HEK293 (cell line): ENCODE measurements at regions not wholly inside any gene's neighbourhood (a gene's known extent, or its start where the extent isn't known, plus 50 kb on each side); places are given as distances from the start of the nearest gene placed in this dataset.

Experiments
- CTCF ChIA-PET: fragments of 350-600 bp; formaldehyde crosslinking; extraction: SDS; loops from one replicate; lab custom pipeline; 2021; ENCODE audit warnings: antibody characterized with exemption; lab: Yijun Ruan, JAX
- POLR2A ChIA-PET: fragments of 300-600 bp; formaldehyde crosslinking; extraction: SDS; loops from one replicate; lab custom pipeline; 2020; ENCODE audit warnings: antibody characterized with exemption, inconsistent platforms; lab: Yijun Ruan, JAX
- H3K27ac ChIP-seq: fragments of 200-500 bp; sonication (Bioruptor generic); 2 replicates; pipeline ENCODE4 v1.5.1; 2014; ENCODE audit warnings: low read depth, low read length, control low read depth, inconsistent platforms; ENCODE audit errors: extremely low read depth
- H3K36me3 ChIP-seq, 2 experiments: fragments of 200-500 bp in 1 of 2; sonication (Bioruptor generic) in 1 of 2; 1 replicate in 1 of 2; 2 replicates in 1 of 2; pipeline ENCODE4 v1.5.1; 2014 to 2017; ENCODE audit warnings: inconsistent platforms in 2 of 2, low read length in 2 of 2; ENCODE audit not compliant: control insufficient read depth in 2 of 2, insufficient read depth in 1 of 2
- H3K4me1 ChIP-seq: fragments of 200-500 bp; sonication (Bioruptor generic); 2 replicates; pipeline ENCODE4 v1.5.1; 2014; ENCODE audit warnings: mild to moderate bottlenecking, low read length, inconsistent platforms; ENCODE audit not compliant: control insufficient read depth, insufficient read depth
- H3K4me3 ChIP-seq: 2 replicates; pipeline ENCODE4 v1.5.1; 2011; ENCODE audit warnings: low read depth, mild to moderate bottlenecking, control low read depth, low read length, moderate library complexity
- H3K9me3 ChIP-seq: fragments of 200-500 bp; sonication (Bioruptor generic); 2 replicates; pipeline ENCODE4 v1.5.1; 2014; ENCODE audit warnings: low read depth, low read length, inconsistent platforms; ENCODE audit not compliant: control insufficient read depth, insufficient read depth
- GLI2 ChIP-seq: fragments of 450-650 bp; formaldehyde crosslinking; IDR thresholded peaks from 2 replicates; pipeline ENCODE4; 2017; ENCODE audit warnings: missing biosample characterization, missing genetic modification characterization, low read depth, borderline replicate concordance
- HOXC10 ChIP-seq: sonication (generic); formaldehyde crosslinking; IDR thresholded peaks from 2 replicates; pipeline ENCODE4 v1.8.1; 2023; ENCODE audit warnings: mild to moderate bottlenecking, missing genetic modification reagents
- HOXD13 ChIP-seq: sonication (generic); formaldehyde crosslinking; IDR thresholded peaks from 2 replicates; pipeline ENCODE4 v1.8.0; 2022; ENCODE audit warnings: missing genetic modification reagents, borderline replicate concordance
- KLF16 ChIP-seq: fragments of 450-650 bp; formaldehyde crosslinking; IDR thresholded peaks from 2 replicates; pipeline ENCODE4 v1.5.1; 2017; ENCODE audit warnings: missing biosample characterization, missing genetic modification characterization
- MZF1 ChIP-seq: fragments of 450-650 bp; formaldehyde crosslinking; IDR thresholded peaks from 2 replicates; pipeline ENCODE4 v1.5.1; 2017; ENCODE audit warnings: missing biosample characterization, missing genetic modification characterization, borderline replicate concordance
- PBX3 ChIP-seq: sonication (generic); formaldehyde crosslinking; IDR thresholded peaks from 2 replicates; pipeline ENCODE4 v1.8.1; 2022; ENCODE audit warnings: mild to moderate bottlenecking, moderate library complexity, missing genetic modification reagents
- SALL2 ChIP-seq: fragments of 450-650 bp; formaldehyde crosslinking; IDR thresholded peaks from 2 replicates; pipeline ENCODE4 v1.5.0; 2017; ENCODE audit warnings: missing biosample characterization, mild to moderate bottlenecking, missing genetic modification characterization, borderline replicate concordance
- SP7 ChIP-seq: fragments of 450-650 bp; formaldehyde crosslinking; IDR thresholded peaks from 2 replicates; pipeline ENCODE4 v1.5.1; 2016; ENCODE audit warnings: missing biosample characterization, missing genetic modification characterization
- TCF7L2 ChIP-seq: IDR thresholded peaks from 2 replicates; pipeline ENCODE4 v1.6.1; 2011; ENCODE audit warnings: low read depth, mild to moderate bottlenecking, inconsistent platforms, low read length, moderate library complexity, borderline replicate concordance
- ZBTB26 ChIP-seq: fragments of 450-650 bp; formaldehyde crosslinking; optimal IDR thresholded peaks from 2 replicates; pipeline ENCODE3; 2016; ENCODE audit warnings: missing biosample characterization, mild to moderate bottlenecking, missing genetic modification characterization
- ZBTB6 ChIP-seq: fragments of 450-650 bp; formaldehyde crosslinking; IDR thresholded peaks from 2 replicates; pipeline ENCODE4 v1.5.1; 2017; ENCODE audit warnings: missing biosample characterization, missing genetic modification characterization
- ZFP69B ChIP-seq: fragments of 450-650 bp; formaldehyde crosslinking; IDR thresholded peaks from 2 replicates; pipeline ENCODE4 v1.5.1; 2016; ENCODE audit warnings: missing biosample characterization, missing genetic modification characterization
- ZNF114 ChIP-seq: fragments of 450-650 bp; formaldehyde crosslinking; IDR thresholded peaks from 2 replicates; pipeline ENCODE4 v1.5.0; 2017; ENCODE audit warnings: missing biosample characterization, missing genetic modification characterization
- ZNF132 ChIP-seq: fragments of 450-650 bp; formaldehyde crosslinking; IDR thresholded peaks from 2 replicates; pipeline ENCODE4 v1.5.1; 2017; ENCODE audit warnings: missing biosample characterization, missing genetic modification characterization, borderline replicate concordance
- ZNF133 ChIP-seq: fragments of 450-650 bp; formaldehyde crosslinking; IDR thresholded peaks from 2 replicates; pipeline ENCODE4 v1.5.1; 2016; ENCODE audit warnings: missing biosample characterization, missing genetic modification characterization
- ZNF16 ChIP-seq: fragments of 450-650 bp; formaldehyde crosslinking; IDR thresholded peaks from 2 replicates; pipeline ENCODE4 v1.5.1; 2016; ENCODE audit warnings: low read depth, missing biosample characterization, missing genetic modification characterization
- ZNF211 ChIP-seq: fragments of 450-650 bp; formaldehyde crosslinking; IDR thresholded peaks from 2 replicates; pipeline ENCODE4 v1.5.1; 2016; ENCODE audit warnings: low read depth, missing biosample characterization, missing genetic modification characterization
- ZNF416 ChIP-seq: fragments of 450-650 bp; formaldehyde crosslinking; IDR thresholded peaks from 2 replicates; pipeline ENCODE4 v1.5.1; 2016; ENCODE audit warnings: missing biosample characterization, missing genetic modification characterization
- ZNF561 ChIP-seq: fragments of 450-650 bp; IDR thresholded peaks from 2 replicates; pipeline ENCODE4 v1.5.1; 2018; ENCODE audit warnings: missing biosample characterization, missing genetic modification characterization, borderline replicate concordance
- ZNF791 ChIP-seq: fragments of 450-650 bp; formaldehyde crosslinking; IDR thresholded peaks from 2 replicates; pipeline ENCODE4 v1.5.1; 2016; ENCODE audit warnings: missing biosample characterization, missing genetic modification characterization

GRCh38 chr21:19921211-19921610 is 1077.0 kb upstream of the NCAM2 start:
- H3K36me3 ChIP-seq: no peaks in the 10 kb centered on the region
- no peak for TF ChIP-seq PBX3
- no peak for TF ChIP-seq SP7 (tag by site-specific recombination)
- no peak for TF ChIP-seq ZNF791 (tag by site-specific recombination)
- no peak for TF ChIP-seq ZNF114
- no peak for TF ChIP-seq GLI2 (tag by site-specific recombination)
- TF ChIP-seq TCF7L2: no peak
- no peak for TF ChIP-seq ZNF133
- no peak for TF ChIP-seq ZBTB6 (tag by site-specific recombination)
- no peak for TF ChIP-seq ZFP69B (tag by site-specific recombination)
- TF ChIP-seq, all 188 proteins: peak for 0
- Histone ChIP-seq H3K27ac (no peak overlapping the region), H3K9me3 (no peaks in the 10 kb centered on the region), H3K4me3 (no peak overlapping the region), H3K4me1 (no peaks in the 10 kb centered on the region)
- POLR2A ChIA-PET: no interaction called here
- CTCF ChIA-PET: no interaction called here

- H3K9me3 ChIP-seq: no peaks in the 10 kb centered on the region
- H3K36me3 ChIP-seq: no peaks in the 10 kb centered on the region
- no peak for TF ChIP-seq ZNF791 (tag by site-specific recombination)
- TF ChIP-seq ZNF561 (tag by site-specific recombination): no peak
- no peak for TF ChIP-seq SALL2 (tag by site-specific recombination)
- TF ChIP-seq ZNF211 (tag by site-specific recombination): no peak
- TF ChIP-seq HOXD13: no peak
- no peak overlapping the region for H3K4me3 ChIP-seq
- ChIA-PET POLR2A (no interaction called here), CTCF (interaction anchor here (0.7 kb wide), 1 partner anchor 18 kb away, joined by 5 read pairs; no protein-coding TSS in a partner anchor)
- H3K27ac ChIP-seq: no peak overlapping the region
- no peaks in the 10 kb centered on the region for H3K4me1 ChIP-seq
Measured at GRCh38 chr21:19922122-19922521, 1076.1 kb upstream of the NCAM2 start.

- Histone ChIP-seq H3K4me3 (no peak overlapping the region), H3K36me3 (no peaks in the 10 kb centered on the region), H3K9me3 (no peaks in the 10 kb centered on the region; the same call in none of the 2 replicates)
- CTCF ChIA-PET: no interaction called here
- TF ChIP-seq MZF1 (no peak), ZBTB26 (no peak), HOXC10 (CRISPR knock-in tag) (no peak)
- TF ChIP-seq, all 188 proteins: peak for 0
- no peaks in the 10 kb centered on the region for H3K4me1 ChIP-seq
- POLR2A ChIA-PET: no interaction called here
- H3K27ac ChIP-seq: no peak overlapping the region
Measured at GRCh38 chr21:19935467-19935866, 1062.7 kb upstream of the NCAM2 start.

- no peaks in the 10 kb centered on the region for H3K4me1 ChIP-seq
- no peak overlapping the region for H3K4me3 ChIP-seq
- ChIA-PET POLR2A (no interaction called here), CTCF (no interaction called here)
- no peaks in the 10 kb centered on the region; the same call in 1 of the 2 replicates for H3K9me3 ChIP-seq
- TF ChIP-seq ZNF416 (tag by site-specific recombination) (no peak), ZNF211 (tag by site-specific recombination) (no peak), ZNF16 (tag by site-specific recombination) (no peak), ZNF132 (no peak), KLF16 (tag by site-specific recombination) (no peak)
- H3K36me3 ChIP-seq: no peaks in the 10 kb centered on the region
- no peak overlapping the region for H3K27ac ChIP-seq
Measured at GRCh38 chr21:19937619-19938018, 1060.6 kb upstream of the NCAM2 start.
